Astrocyte (in vitro differentiated cells and primary cell): ENCODE measurements at regions not wholly inside any gene's neighbourhood (a gene's known extent, or its start where the extent isn't known, plus 50 kb on each side); places are given as distances from the start of the nearest gene placed in this dataset.

Experiments
- CTCF ChIP-seq: IDR thresholded peaks from 2 replicates; pipeline ENCODE4 v1.5.1; 2011; ENCODE audit warnings: low read depth, mild to moderate bottlenecking, inconsistent platforms, low read length, moderate library complexity; ENCODE audit not compliant: insufficient read depth
- EZH2 ChIP-seq: IDR thresholded peaks from 2 replicates; pipeline ENCODE4 v1.6.1; 2012; ENCODE audit warnings: mild to moderate bottlenecking, low read length, inconsistent platforms; ENCODE audit not compliant: insufficient read depth

GRCh38 chr9:3007326-3007725 lies 163.4 kb upstream of the PUM3 start:
- TF ChIP-seq CTCF, result no peak
- no peak for TF ChIP-seq EZH2
